Stomach (tissue), 8 donors: ENCODE measurements at regions not wholly inside any gene's neighbourhood (a gene's known extent, or its start where the extent isn't known, plus 50 kb on each side); places are given as distances from the start of the nearest gene placed in this dataset.

Experiments
- DNase-seq, 2 donors: peaks; one replicate each; pipeline versions ENCODE4 v3.0.0 to v3.0.0-alpha.2; 2013 to 2019
- H3K27ac ChIP-seq, 5 donors: fragments of 200-600 bp in 4 of 5; sonication (generic) in 4 of 5; one replicate each; pipeline ENCODE4 v1.5.1; 2013 to 2019; ENCODE audit warnings: mild to moderate bottlenecking in 1 of 5, moderate library complexity in 1 of 5
- H3K27me3 ChIP-seq, 3 donors: fragments of 200-600 bp; sonication (generic); one replicate each; pipeline ENCODE4 v1.5.1; 2017 to 2019; ENCODE audit warnings: mixed run types in 1 of 3
- H3K36me3 ChIP-seq, 4 donors: fragments of 200-600 bp; sonication (generic); 1 replicate in 3 of 4; 2 replicates in 1 of 4; pipeline ENCODE4 v1.5.1; 2016 to 2019
- H3K4me1 ChIP-seq, 4 donors: fragments of 200-600 bp; sonication (generic); one replicate each; pipeline ENCODE4 v1.5.1; 2016 to 2019
- H3K4me3 ChIP-seq, 4 donors: fragments of 200-600 bp; sonication (generic) in 3 of 4; one replicate each; pipeline ENCODE4 v1.5.1; 2016 to 2019; ENCODE audit warnings: mild to moderate bottlenecking in 1 of 4
- H3K9me3 ChIP-seq, 4 donors: fragments of 200-600 bp; sonication (generic); one replicate each; pipeline ENCODE4 v1.5.1; 2016 to 2019
- EP300 ChIP-seq: sonication (generic); formaldehyde crosslinking; IDR thresholded peaks from one replicate; pipeline ENCODE4 v1.6.1; 2017; ENCODE audit warnings: antibody characterized with exemption
- POLR2A ChIP-seq, 4 donors: fragments of 450-650 bp; IDR thresholded peaks; one replicate each; pipeline ENCODE4 v1.6.1; 2016; ENCODE audit warnings: antibody characterized with exemption in 4 of 4, control low read depth in 2 of 4, mild to moderate bottlenecking in 1 of 4, moderate library complexity in 1 of 4
- POLR2AphosphoS5 ChIP-seq, 3 donors: sonication (generic); formaldehyde crosslinking; IDR thresholded peaks; one replicate each; pipeline ENCODE4 v1.6.1; 2016; ENCODE audit warnings: antibody characterized with exemption in 3 of 3
- WGBS, 5 donors: extraction: QIAGEN DNeasy Blood & Tissue Kit in 3 of 5; methylation state at CpG; one replicate each; pipeline versions ENCODE4 v1.1.5 to v1.1.7; 2013 to 2018; 5-methylcytosine and 5-hydroxymethylcytosine counted together
- intact Hi-C: fragments of 100-400 bp; cut with DNase I; formaldehyde crosslinking; loops from one replicate; pipeline ENCODE4 v1.15.1; 2023; ENCODE audit warnings: low total_unique reads
- TF ChIP-seq, protein P1 (sequence below), 7 experiments: fragments of 450-650 bp in 4 of 7; fragments of 200-600 bp in 3 of 7; sonication (generic) in 3 of 7; IDR thresholded peaks; one replicate each; pipeline ENCODE4 v1.5.1; 2016 to 2019; ENCODE audit warnings: antibody characterized with exemption in 7 of 7, control low read depth in 2 of 7, mild to moderate bottlenecking in 1 of 7
- donor health status: healthy with polysubstance abuse.
- donor health status: Bipolar disorder and iron deficiency.
- donor health status: healthy.

GRCh38 chr11:128157423-128158298 lies 429.7 kb downstream of the ETS1 start:
- WGBS, 5 donors: 20 to 23% (median 22%) methylated on average over 5 of the region's 5 CpGs
- TF ChIP-seq EP300: no peak
- TF ChIP-seq, protein P1, sequence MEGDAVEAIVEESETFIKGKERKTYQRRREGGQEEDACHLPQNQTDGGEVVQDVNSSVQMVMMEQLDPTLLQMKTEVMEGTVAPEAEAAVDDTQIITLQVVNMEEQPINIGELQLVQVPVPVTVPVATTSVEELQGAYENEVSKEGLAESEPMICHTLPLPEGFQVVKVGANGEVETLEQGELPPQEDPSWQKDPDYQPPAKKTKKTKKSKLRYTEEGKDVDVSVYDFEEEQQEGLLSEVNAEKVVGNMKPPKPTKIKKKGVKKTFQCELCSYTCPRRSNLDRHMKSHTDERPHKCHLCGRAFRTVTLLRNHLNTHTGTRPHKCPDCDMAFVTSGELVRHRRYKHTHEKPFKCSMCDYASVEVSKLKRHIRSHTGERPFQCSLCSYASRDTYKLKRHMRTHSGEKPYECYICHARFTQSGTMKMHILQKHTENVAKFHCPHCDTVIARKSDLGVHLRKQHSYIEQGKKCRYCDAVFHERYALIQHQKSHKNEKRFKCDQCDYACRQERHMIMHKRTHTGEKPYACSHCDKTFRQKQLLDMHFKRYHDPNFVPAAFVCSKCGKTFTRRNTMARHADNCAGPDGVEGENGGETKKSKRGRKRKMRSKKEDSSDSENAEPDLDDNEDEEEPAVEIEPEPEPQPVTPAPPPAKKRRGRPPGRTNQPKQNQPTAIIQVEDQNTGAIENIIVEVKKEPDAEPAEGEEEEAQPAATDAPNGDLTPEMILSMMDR (IDR thresholded peaks at IDR 0.05): peak in 5 of 7 experiments; percentile 63 to 90 (median 80)
- peak in 1 of 2 donors; percentile 83 for DNase-seq
- Histone ChIP-seq H3K4me1 (no peaks in the 10 kb centered on the region), H3K4me3 (peak overlapping the region in 1 of 4 donors; percentile 10), H3K27me3 (no peaks in the 10 kb centered on the region), H3K27ac (no peak overlapping the region), H3K9me3 (no peaks in the 10 kb centered on the region), H3K36me3 (no peaks in the 10 kb centered on the region)
- intact Hi-C loops: loop anchor here (10.0 kb wide), 1 partner anchor 667 kb away; no protein-coding TSS in a partner anchor

DNA sequence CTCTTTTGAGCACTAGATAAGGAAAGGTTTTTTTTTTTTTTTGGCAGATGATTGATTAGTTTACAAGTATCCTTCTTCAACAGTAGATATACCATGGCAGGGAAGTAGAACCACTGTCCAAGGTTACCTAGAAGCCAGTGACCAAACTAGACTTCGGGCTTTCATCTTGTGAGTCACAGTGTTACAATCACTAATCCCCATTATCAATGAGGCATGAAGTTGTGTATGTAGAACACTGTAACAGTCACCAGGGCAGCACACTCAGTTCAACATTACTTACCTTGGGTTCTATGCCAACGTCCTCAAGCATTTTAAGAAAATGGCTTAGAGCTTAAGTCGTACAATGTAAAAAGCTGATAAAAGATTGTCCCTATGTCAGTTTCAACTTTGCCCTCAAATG lies 430.9 kb downstream of the ETS1 start:
- TF ChIP-seq POLR2AphosphoS5 (IDR thresholded peaks at IDR 0.05) (no peak), EP300 (no peak), POLR2A (IDR thresholded peaks at IDR 0.05) (no peak)
- TF ChIP-seq, protein P1 (IDR thresholded peaks at IDR 0.05): no peak
- 54 to 67% (median 56%) methylated on average over 3 of the region's 3 CpGs for WGBS, 5 donors

DNA sequence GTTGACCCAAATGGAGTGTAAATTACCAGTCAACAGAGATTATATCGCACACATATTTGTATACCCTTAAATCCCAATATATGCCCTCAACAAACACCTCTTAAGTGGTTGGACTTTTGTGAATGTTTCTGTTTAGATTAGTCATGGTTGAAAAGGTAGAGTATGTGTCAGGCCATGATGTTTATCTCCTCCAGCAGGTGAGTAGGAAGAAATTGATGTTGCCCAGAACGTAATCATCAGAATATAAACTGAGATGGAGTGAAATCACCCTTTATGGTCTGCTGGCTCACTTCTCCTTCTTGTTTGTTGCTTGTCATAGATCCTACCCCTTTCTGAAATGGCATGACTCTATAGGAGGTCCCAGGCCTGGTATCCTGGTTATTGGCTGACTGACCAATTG lies 431.8 kb downstream of the ETS1 start:
- no peak for DNase-seq
- WGBS, 5 donors: 73 to 86% (median 83%) methylated on average over 2 of the region's 2 CpGs
- Histone ChIP-seq H3K27me3 (no peaks in the 10 kb centered on the region), H3K36me3 (no peaks in the 10 kb centered on the region), H3K9me3 (no peaks in the 10 kb centered on the region), H3K4me3 (no peak overlapping the region), H3K27ac (no peak overlapping the region), H3K4me1 (no peaks in the 10 kb centered on the region)
- TF ChIP-seq POLR2AphosphoS5 (IDR thresholded peaks at IDR 0.05) (no peak), POLR2A (IDR thresholded peaks at IDR 0.05) (no peak), EP300 (no peak)
- TF ChIP-seq, protein P1 (IDR thresholded peaks at IDR 0.05): no peak
- intact Hi-C loops: loop anchor here (10.0 kb wide), 1 partner anchor 669 kb away; no protein-coding TSS in a partner anchor

More for the DNA sequence above, 430.9 kb downstream of the ETS1 start:
- no peaks in the 10 kb centered on the region for H3K27me3 ChIP-seq
- no peak for DNase-seq
- intact Hi-C loops: loop anchor here (10.0 kb wide), 1 partner anchor 668 kb away; no protein-coding TSS in a partner anchor
- no peak overlapping the region for H3K4me3 ChIP-seq
- no peaks in the 10 kb centered on the region for H3K9me3 ChIP-seq
- no peaks in the 10 kb centered on the region for H3K36me3 ChIP-seq
- no peak overlapping the region for H3K27ac ChIP-seq
- H3K4me1 ChIP-seq: no peaks in the 10 kb centered on the region

DNA sequence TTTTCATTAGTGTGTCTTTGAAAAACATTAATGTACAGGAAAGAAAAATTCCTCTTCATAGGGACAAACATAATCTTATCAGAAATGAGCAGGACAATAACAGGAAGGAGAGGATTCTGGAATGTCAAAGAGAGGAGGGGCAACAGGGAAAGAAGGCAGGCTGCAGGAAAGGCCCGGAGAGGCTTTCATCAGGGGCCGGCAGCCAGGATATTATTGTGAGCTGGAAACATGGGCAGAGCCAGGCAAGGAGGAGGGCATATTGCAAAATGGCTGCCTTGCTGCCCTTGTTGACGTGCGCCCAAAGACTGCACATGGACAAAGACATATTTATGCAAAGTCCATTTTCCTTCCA lies 433.7 kb downstream of the ETS1 start:
- no peaks in the 10 kb centered on the region for H3K4me1 ChIP-seq
- DNase-seq: no peak
- no peak overlapping the region for H3K27ac ChIP-seq
- no peaks in the 10 kb centered on the region for H3K36me3 ChIP-seq
- no peaks in the 10 kb centered on the region for H3K9me3 ChIP-seq
- 70 to 81% (median 74%) methylated on average over 4 of the region's 4 CpGs for WGBS, 5 donors
- H3K4me3 ChIP-seq: no peak overlapping the region
- H3K27me3 ChIP-seq: no peaks in the 10 kb centered on the region
- TF ChIP-seq, protein P1 (IDR thresholded peaks at IDR 0.05): no peak
- TF ChIP-seq POLR2A (IDR thresholded peaks at IDR 0.05) (no peak), POLR2AphosphoS5 (IDR thresholded peaks at IDR 0.05) (no peak), EP300 (no peak)
- intact Hi-C loops: loop anchor here (10.0 kb wide), 1 partner anchor 671 kb away; no protein-coding TSS in a partner anchor
